Astrocyte (in vitro differentiated cells and primary cell): ENCODE measurements at regions not wholly inside any gene's neighbourhood (a gene's known extent, or its start where the extent isn't known, plus 50 kb on each side); places are given as distances from the start of the nearest gene placed in this dataset.

ENCODE experiments used
- DNase-seq: peaks from one replicate; pipeline ENCODE4 v3.0.0-alpha.2; 2010; ENCODE audit warnings: low read depth
- FAIRE-seq: peaks from 2 replicates; lab custom pipeline; 2011; peaks lifted over from hg19 to GRCh38; lab: Jason Lieb, UNC
- H2AFZ ChIP-seq: 2 replicates; pipeline ENCODE4 v1.6.0; 2012; ENCODE audit warnings: low read depth, low read length, inconsistent platforms
- H3K27ac ChIP-seq: 2 replicates; pipeline ENCODE4 v1.5.1; 2011; ENCODE audit warnings: low read depth, low read length, inconsistent platforms
- H3K27me3 ChIP-seq: 2 replicates; pipeline ENCODE4 v1.6.0; 2011; ENCODE audit warnings: low read length, inconsistent platforms; ENCODE audit not compliant: insufficient read depth
- H3K36me3 ChIP-seq: 2 replicates; pipeline ENCODE4 v1.5.1; 2011; ENCODE audit warnings: low read length, inconsistent platforms; ENCODE audit not compliant: insufficient read depth
- H3K4me1 ChIP-seq: 2 replicates; pipeline ENCODE4 v1.5.1; 2011; ENCODE audit warnings: low read length, inconsistent platforms; ENCODE audit not compliant: insufficient read depth
- H3K4me2 ChIP-seq: 2 replicates; pipeline ENCODE4 v1.6.0; 2012; ENCODE audit warnings: low read length, inconsistent platforms
- H3K4me3 ChIP-seq: 2 replicates; pipeline ENCODE4 v1.5.1; 2011; ENCODE audit warnings: low read depth, mild to moderate bottlenecking, low read length, inconsistent platforms; ENCODE audit not compliant: insufficient read depth
- H3K79me2 ChIP-seq: 2 replicates; pipeline ENCODE4 v1.6.0; 2012; ENCODE audit warnings: mild to moderate bottlenecking, low read length, inconsistent platforms; ENCODE audit not compliant: insufficient read depth
- H3K9ac ChIP-seq: 2 replicates; pipeline ENCODE4 v1.6.0; 2012; ENCODE audit warnings: mild to moderate bottlenecking, low read length, inconsistent platforms
- H3K9me3 ChIP-seq: 2 replicates; pipeline ENCODE4 v1.5.1; 2012; ENCODE audit warnings: low read depth, mild to moderate bottlenecking, low read length, inconsistent platforms; ENCODE audit not compliant: insufficient read depth
- H4K20me1 ChIP-seq: 2 replicates; pipeline ENCODE4 v1.6.0; 2012; ENCODE audit warnings: low read length, inconsistent platforms; ENCODE audit not compliant: insufficient read depth
- H3K27ac Mint-ChIP-seq: one replicate; pipeline ENCODE4 v1.8.0; 2021; ENCODE audit warnings: mild to moderate bottlenecking, mixed read lengths; ENCODE audit not compliant: unreplicated experiment
- H3K27me3 Mint-ChIP-seq: one replicate; pipeline ENCODE4 v1.8.0; 2021; ENCODE audit warnings: low read depth, mixed read lengths; ENCODE audit not compliant: unreplicated experiment
- H3K36me3 Mint-ChIP-seq: one replicate; pipeline ENCODE4 v1.8.0; 2021; ENCODE audit warnings: low read depth, mixed read lengths; ENCODE audit not compliant: unreplicated experiment
- H3K4me1 Mint-ChIP-seq: one replicate; pipeline ENCODE4 v1.8.0; 2021; ENCODE audit warnings: low read depth, mixed read lengths; ENCODE audit not compliant: unreplicated experiment
- H3K4me3 Mint-ChIP-seq: one replicate; pipeline ENCODE4 v1.8.0; 2021; ENCODE audit warnings: mild to moderate bottlenecking, moderate library complexity, mixed read lengths; ENCODE audit not compliant: unreplicated experiment
- H3K9me3 Mint-ChIP-seq: one replicate; pipeline ENCODE4 v1.8.0; 2021; ENCODE audit warnings: mild to moderate bottlenecking, mixed read lengths; ENCODE audit not compliant: unreplicated experiment
- EZH2 ChIP-seq: IDR thresholded peaks from 2 replicates; pipeline ENCODE4 v1.6.1; 2012; ENCODE audit warnings: mild to moderate bottlenecking, low read length, inconsistent platforms; ENCODE audit not compliant: insufficient read depth
- TF ChIP-seq, protein P1 (sequence below): IDR thresholded peaks from 2 replicates; pipeline ENCODE4 v1.5.1; 2011; ENCODE audit warnings: low read depth, mild to moderate bottlenecking, inconsistent platforms, low read length, moderate library complexity; ENCODE audit not compliant: insufficient read depth

DNA sequence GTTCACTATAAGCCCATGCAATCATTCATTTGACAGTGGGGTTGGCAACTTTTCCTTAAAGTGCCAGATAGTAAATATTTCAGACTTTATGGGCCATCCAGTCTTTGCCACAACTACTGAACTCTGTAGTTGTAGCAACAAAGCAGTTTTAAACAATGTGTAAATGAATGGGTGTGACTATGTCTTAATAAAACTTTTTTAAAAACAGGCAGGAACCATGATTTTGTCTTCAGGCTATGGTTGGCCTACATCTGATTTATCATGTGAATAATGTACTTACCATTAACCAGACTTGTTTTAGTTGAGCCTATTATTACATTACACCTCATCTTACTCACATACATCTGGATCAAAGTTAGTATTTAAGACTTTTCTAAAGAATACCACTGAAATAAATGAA is 361.6 kb downstream of the GABRG2 start:
- Histone ChIP-seq H4K20me1 (no peaks in the 10 kb centered on the region), H3K79me2 (no peaks in the 10 kb centered on the region), H2AFZ (no peak overlapping the region), H3K36me3 (no peaks in the 10 kb centered on the region), H3K4me1 (no peaks in the 10 kb centered on the region), H3K27ac (no peak overlapping the region), H3K9me3 (no peaks in the 10 kb centered on the region), H3K9ac (no peak overlapping the region), H3K4me2 (no peak overlapping the region), H3K27me3 (no peaks in the 10 kb centered on the region), H3K4me3 (no peak overlapping the region)
- TF ChIP-seq, protein P1, sequence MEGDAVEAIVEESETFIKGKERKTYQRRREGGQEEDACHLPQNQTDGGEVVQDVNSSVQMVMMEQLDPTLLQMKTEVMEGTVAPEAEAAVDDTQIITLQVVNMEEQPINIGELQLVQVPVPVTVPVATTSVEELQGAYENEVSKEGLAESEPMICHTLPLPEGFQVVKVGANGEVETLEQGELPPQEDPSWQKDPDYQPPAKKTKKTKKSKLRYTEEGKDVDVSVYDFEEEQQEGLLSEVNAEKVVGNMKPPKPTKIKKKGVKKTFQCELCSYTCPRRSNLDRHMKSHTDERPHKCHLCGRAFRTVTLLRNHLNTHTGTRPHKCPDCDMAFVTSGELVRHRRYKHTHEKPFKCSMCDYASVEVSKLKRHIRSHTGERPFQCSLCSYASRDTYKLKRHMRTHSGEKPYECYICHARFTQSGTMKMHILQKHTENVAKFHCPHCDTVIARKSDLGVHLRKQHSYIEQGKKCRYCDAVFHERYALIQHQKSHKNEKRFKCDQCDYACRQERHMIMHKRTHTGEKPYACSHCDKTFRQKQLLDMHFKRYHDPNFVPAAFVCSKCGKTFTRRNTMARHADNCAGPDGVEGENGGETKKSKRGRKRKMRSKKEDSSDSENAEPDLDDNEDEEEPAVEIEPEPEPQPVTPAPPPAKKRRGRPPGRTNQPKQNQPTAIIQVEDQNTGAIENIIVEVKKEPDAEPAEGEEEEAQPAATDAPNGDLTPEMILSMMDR = no peak
- no peak for TF ChIP-seq EZH2
- DNase-seq (no peak), FAIRE-seq (no peak)
- no peaks in the 10 kb centered on the region for H3K4me1 Mint-ChIP-seq
- no peaks in the 10 kb centered on the region for H3K9me3 Mint-ChIP-seq
- no peaks in the 10 kb centered on the region for H3K27me3 Mint-ChIP-seq
- H3K4me3 Mint-ChIP-seq = no peak overlapping the region
- H3K27ac Mint-ChIP-seq = no peak overlapping the region
- no peaks in the 10 kb centered on the region for H3K36me3 Mint-ChIP-seq

DNA sequence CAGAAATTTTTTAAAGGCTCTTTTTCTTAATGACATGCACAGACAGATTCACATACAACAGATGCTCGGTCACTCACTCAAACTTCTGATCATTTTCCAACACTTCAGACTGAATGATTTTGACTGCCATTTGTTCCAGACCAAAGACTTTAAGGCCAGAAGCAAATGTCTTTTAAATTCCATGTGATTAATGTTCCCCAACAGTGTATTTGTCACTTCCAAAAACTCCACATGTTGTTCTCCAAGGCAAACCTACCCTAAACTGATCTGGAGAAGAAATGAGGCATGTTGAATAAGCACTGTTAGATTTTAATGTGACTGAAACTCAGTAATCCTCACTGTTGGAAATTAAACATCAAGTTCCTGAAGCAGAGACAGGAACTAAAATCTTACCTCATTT is 366.7 kb downstream of the GABRG2 start:
- H3K9me3 ChIP-seq = no peaks in the 10 kb centered on the region
- no peaks in the 10 kb centered on the region for H3K79me2 ChIP-seq
- no peak overlapping the region for H2AFZ ChIP-seq
- no peaks in the 10 kb centered on the region for H3K9me3 Mint-ChIP-seq
- no peaks in the 10 kb centered on the region for H3K4me1 Mint-ChIP-seq
- FAIRE-seq (no peak), DNase-seq (no peak)
- no peak overlapping the region for H3K4me3 ChIP-seq
- H3K27ac Mint-ChIP-seq = no peak overlapping the region
- no peaks in the 10 kb centered on the region for H3K4me1 ChIP-seq
- H3K27ac ChIP-seq = no peak overlapping the region
- H3K36me3 ChIP-seq = no peaks in the 10 kb centered on the region
- H3K4me2 ChIP-seq = no peak overlapping the region
- H4K20me1 ChIP-seq = no peaks in the 10 kb centered on the region
- H3K27me3 ChIP-seq = no peaks in the 10 kb centered on the region
- TF ChIP-seq, protein P1 = no peak
- no peak for TF ChIP-seq EZH2
- H3K27me3 Mint-ChIP-seq = no peaks in the 10 kb centered on the region
- H3K36me3 Mint-ChIP-seq = no peaks in the 10 kb centered on the region
- no peak overlapping the region for H3K9ac ChIP-seq
- no peak overlapping the region for H3K4me3 Mint-ChIP-seq

DNA sequence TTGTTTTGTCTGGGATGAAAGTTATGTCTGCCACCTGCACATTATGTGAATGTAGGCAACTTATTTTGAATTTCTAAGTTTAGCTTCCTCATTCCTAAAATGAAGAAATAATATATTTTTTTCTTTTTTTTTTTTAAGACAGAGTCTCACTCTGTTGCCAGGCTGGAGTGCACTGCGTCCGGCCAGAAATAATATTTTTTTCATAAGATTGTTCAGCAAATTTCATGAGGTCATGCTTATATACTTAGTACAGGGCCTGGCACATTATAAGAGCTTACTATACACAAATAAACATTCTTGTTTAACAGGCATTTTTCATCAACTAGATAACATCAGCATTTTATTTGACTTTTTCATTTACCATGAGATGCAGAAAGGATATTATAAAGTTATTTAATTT is 368.5 kb downstream of the GABRG2 start:
- Mint-ChIP-seq H3K9me3 (no peaks in the 10 kb centered on the region), H3K4me3 (no peak overlapping the region), H3K4me1 (no peaks in the 10 kb centered on the region), H3K36me3 (no peaks in the 10 kb centered on the region), H3K27me3 (no peaks in the 10 kb centered on the region), H3K27ac (no peak overlapping the region)
- no peak for TF ChIP-seq EZH2
- TF ChIP-seq, protein P1 = no peak
- H3K79me2 ChIP-seq = no peaks in the 10 kb centered on the region
- no peak overlapping the region for H3K4me3 ChIP-seq
- no peaks in the 10 kb centered on the region for H4K20me1 ChIP-seq
- no peaks in the 10 kb centered on the region for H3K36me3 ChIP-seq
- DNase-seq (no peak), FAIRE-seq (no peak)
- no peak overlapping the region for H3K27ac ChIP-seq
- no peaks in the 10 kb centered on the region for H3K27me3 ChIP-seq
- H3K9me3 ChIP-seq = no peaks in the 10 kb centered on the region
- H3K4me1 ChIP-seq = no peaks in the 10 kb centered on the region
- no peak overlapping the region for H3K9ac ChIP-seq
- H3K4me2 ChIP-seq = no peak overlapping the region
- H2AFZ ChIP-seq = no peak overlapping the region
